Left kidney (tissue), 1 donor: ENCODE measurements at regions not wholly inside any gene's neighbourhood (a gene's known extent, or its start where the extent isn't known, plus 50 kb on each side); places are given as distances from the start of the nearest gene placed in this dataset.
A peak's percentile ranks its signal among the peaks of the same experiment; 100 is the strongest.
"Not testable (repeated sequence)": the region's sequence is repeated elsewhere in the genome, so short reads cannot be mapped to it uniquely, and the experiment has no call there.

Experiments used
- DNase-seq: peaks from one replicate; pipeline ENCODE4 v3.0.0-alpha.2; 2013

DNA sequence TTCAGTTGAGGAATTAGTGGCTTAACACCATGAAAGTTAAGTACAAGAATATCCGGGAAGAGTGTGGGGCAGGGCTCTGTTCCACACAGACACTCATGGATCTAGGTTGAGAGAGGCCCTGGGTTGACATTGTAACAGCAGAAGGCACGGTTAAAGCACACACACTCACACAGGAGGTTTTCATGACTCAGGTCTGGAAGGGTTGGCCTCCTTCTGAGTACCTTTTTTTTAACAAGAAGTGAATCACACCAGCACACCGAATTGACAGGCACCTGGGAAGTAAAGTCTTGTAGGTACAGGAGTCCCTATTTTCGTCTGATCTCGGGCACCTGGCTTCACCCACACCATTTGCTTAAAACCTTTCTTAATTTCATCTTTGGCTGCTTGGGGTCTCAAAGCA lies 509.4 kb upstream of the ADARB2 start:
- no peak for DNase-seq

- DNase-seq: no peak
Measured at GRCh38 chr10:2245580-2245979, 508.3 kb upstream of the ADARB2 start.

DNA sequence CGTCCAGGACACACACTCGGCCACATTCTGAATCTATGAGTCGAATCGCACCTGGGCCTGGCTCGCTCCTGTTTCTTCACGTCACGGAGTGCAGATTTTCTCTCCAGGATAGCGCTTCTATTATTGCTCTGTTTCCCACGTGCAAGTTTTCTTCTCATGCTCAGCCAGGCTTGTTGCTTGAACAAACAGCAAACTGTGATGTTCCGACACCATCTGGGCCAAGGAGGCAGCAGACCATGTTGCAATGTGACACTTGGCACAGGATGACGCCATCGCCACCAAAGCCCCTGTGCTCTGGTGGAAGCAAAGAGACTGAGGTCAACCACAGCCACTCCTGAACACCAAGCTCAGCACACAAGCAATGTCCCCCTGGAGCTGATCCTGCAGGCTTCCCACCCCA lies 507.1 kb upstream of the ADARB2 start:
- no peak for DNase-seq

- no peak for DNase-seq
Measured at GRCh38 chr10:2236876-2237275, 499.6 kb upstream of the ADARB2 start.

DNA sequence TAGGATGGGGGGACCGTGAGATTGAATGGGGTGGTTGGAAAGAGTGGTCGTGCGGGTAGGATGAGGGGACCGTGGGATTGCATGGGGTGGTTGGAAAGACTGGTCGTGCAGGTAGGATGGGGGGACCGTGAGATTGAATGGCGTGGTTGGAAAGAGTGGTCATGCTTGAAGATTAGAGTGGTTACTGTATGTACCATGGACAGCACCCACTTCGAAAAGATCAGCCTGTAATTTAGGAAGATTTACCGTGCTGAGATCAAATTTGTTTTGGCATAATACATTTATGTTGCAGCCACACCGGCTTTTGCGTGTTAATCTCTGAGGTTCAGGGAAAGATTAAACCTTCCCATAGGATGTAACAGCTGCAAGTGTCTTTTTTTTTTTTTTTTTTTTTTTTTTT lies 495.2 kb upstream of the ADARB2 start:
- no peak for DNase-seq

DNA sequence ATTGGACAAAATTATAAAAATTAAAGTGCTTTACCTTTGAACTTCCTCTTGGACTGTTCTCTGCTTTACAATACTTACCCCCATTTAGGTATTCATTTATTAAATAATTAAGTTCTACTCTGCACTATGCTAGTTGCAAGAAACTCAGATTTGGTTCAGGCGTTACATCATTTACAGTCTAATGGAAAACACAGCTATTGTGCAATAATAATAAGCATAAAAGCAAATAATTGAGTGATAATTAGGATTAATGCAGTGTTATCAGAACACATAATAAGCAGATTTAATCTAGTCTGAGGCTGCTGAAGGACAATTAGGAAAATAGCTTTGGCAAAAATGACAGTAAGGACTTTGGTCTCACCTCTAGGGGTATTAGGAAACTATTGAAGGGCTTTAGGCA lies 493.2 kb upstream of the ADARB2 start:
- DNase-seq: no peak

DNA sequence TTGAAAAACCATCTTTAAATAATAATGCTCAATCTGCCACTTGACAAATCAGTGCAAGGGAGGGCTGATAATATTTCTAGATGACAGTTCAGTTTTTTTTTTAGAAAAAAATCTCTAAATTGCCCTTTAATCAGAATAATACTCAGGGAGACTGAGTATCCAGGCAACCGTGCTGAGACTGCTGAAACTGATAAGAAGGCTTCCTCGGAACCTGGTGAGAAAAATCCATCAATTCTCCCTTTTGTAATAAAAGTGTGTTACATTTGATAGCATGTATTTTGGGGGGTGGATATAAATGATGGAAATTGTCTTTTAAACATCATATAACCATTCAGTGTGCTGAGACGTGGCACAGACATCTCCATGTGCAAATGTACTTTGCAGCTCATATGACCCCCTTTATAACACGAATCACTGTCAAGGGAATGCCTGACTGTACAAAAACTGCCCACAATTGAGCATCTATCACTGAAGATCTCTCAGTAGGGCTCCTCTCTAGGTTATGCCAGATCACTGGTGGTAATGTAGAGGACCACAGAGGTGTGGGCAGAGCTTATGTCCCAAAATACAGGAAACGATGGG lies 491.1 kb upstream of the ADARB2 start:
- no peak for DNase-seq

DNA sequence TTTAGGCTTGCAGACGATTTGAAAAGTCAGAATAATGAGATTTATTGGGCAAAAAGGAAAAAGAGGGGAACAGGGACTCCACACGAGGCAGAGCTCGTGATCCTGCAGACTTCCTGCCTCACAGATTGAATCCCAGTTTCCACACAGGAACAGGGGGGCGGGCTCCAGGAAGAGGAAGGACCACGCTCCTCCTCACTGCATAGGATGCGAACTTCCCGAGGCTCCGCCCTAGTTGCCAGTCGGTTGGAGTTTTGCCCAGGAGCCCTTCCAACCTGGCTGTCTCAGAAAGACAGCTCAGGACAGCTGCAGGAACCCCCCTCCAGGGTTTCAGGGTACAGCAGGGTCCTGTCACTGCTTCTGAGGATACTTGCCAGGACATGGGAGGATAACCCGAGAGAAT lies 488.3 kb upstream of the ADARB2 start:
- DNase-seq: no peak

DNA sequence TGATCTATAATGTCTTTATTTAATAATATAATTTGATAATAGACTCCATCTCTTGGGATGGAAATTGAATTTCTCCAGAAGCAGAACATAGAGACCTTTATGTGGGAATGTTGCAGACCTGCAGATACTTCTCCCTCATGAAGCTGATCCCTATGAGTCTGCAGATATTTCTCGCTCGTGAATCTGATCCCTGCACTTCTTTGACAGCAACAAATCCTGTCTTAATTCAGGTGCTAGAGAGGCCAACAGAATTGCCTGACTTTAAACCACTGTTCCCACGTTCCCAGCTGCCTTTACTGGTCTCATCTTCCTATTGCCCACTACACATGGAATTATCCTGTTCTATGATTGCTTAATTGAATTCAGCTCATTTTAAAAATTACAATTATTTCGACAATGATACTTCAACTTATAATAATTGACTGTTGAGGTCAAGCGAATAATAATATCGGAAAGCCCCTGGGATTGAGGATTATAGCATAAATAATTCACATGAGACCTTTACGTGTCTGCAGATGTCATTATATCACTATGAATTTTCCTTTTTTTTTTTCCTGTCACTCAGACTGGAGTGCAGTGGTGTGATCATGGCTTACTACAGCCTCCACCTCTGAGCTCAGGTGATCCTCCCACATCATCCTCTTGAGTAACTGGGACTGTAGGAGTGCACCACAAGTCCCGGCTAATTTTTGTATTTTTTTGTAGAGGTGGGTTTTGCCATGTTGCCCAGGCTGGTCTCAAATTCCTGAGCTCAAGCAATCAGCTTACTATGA lies 486.4 kb upstream of the ADARB2 start:
- no peak for DNase-seq

- no peak for DNase-seq
Measured at GRCh38 chr10:2222631-2223030, 485.3 kb upstream of the ADARB2 start.

DNA sequence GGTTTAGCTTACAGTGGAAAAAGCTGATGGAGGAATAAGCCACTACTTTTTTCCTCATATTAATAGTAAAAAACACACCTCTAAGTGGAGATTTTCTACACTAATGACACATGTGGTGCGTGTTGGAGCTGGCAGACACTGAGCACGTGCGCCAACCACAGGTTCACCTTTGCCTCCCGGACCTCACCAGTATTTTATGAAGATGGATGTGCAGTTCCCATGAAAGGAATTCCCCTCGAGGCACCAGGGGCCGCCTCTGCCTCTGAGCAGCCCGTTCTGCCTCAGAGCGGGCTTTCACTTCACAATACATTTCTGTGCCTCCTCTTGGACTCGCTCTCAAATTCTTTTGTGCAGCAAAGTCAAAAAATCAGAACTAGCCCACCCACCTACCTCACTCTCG lies 477.5 kb upstream of the ADARB2 start:
- DNase-seq: no peak

- no peak for DNase-seq
Measured at GRCh38 chr10:2214092-2214491, 476.8 kb upstream of the ADARB2 start.

DNA sequence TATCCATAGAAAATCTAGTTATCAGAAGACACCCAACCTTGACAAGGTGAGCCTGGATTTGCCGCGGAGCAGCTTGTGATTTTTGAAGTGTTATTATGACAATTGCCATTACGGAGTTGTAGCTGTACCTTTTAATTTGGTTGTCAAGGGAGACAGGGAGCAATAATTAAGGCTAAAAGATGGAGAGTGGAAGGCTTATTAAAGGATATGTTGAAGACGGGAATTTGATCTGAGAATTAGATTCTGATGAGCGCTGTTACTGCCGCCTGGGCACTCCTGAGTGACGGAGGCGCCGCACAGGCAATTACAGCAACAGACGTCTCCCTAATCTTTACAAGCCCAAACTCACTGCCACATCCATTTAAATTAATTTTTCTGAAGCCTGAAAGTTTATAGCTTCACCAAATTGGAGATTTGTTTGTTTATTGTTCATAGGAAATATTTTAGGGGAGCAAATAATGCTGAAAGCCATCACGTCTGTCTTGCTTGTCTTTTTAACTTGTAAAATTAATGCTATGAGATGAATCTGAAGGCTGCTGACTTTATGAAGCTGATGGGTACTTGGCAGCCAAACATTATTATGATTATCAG lies 475.0 kb upstream of the ADARB2 start:
- DNase-seq: no peak

DNA sequence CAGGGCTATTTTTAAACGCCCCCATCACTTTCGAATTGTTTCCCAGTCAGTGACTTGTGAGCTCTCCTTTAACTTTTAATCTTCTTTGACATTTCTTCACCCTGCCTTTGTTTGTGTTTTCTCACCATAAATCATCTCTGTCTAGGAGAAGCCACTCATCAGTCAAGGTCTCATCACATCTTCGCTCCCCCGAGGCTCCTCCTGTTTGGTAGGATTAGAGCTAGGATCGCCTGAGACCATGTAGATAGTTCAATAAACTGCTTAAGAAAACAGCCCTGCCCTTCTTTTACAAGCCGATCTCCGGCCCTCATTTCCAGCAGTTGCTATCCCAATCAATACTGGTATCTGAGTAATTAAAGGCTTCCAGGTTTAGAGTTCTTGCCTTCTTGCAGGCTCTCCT lies 472.8 kb upstream of the ADARB2 start:
- DNase-seq: no peak

- DNase-seq: no peak
Measured at GRCh38 chr10:2208106-2208505, 470.8 kb upstream of the ADARB2 start.

DNA sequence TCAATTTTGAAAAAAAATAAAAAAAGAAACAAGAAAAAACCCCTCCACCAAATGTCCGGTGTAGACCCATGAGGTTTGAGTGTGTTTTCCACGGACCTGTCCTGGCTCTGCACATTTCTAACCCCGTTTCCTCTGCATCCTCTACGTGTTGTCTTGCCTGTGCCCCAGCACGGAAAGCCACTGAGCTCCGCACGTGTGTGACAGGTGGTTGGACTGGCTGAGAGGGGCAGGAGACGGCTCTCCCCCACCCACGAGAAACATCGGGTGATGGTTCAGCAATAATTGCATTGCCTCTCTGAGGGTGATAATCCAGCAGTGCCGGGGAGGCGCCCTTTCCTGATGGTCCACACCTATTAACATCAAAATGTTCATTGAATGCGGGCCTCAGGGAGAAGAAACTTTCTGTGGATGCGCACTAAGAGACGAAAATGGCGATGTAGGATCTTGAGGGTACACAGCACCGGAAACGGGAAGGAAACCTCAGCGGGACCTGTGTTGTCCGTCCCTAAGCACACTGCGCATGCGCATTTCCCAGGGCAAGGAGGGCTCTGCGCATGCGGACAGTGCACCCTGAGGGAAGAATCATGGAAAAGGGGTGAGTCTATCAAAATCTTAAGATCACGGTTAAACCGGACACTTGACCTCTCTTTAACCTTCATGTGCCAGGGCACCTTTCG lies 470.1 kb upstream of the ADARB2 start:
- DNase-seq: no peak

- DNase-seq: no peak
Measured at GRCh38 chr10:2205406-2205805, 468.1 kb upstream of the ADARB2 start.

GRCh38 chr10:2202401-2202800 lies 465.1 kb upstream of the ADARB2 start:
- peak; percentile 33 for DNase-seq

DNA sequence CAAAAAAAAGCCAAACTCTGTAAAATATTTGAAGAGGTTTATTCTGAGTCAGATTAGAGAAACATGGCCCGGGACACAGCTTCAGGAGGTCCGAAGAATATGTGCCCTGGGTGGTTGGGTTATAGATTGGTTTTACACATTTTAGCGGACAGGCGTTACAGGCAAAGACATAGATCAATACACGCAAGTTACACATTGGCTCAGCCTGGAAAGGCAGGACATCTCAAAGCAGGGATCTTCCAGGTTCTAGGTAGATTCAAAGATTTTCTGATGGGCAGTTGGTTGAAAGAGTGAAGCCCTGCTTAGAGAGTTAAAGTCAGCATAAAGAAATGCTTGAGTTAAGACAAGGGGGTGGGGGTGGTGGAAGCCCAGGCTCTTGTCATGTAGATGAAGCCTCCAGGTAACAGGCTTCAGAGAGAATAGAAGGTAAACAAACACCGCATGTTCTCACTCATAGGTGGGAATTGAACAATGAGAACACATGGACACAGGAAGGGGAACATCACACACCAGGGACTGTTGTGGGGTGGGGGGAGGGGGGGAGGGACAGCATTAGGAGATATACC lies 464.3 kb upstream of the ADARB2 start:
- no peak for DNase-seq

GRCh38 chr10:2197663-2198062 lies 460.3 kb upstream of the ADARB2 start:
- no peak for DNase-seq

DNA sequence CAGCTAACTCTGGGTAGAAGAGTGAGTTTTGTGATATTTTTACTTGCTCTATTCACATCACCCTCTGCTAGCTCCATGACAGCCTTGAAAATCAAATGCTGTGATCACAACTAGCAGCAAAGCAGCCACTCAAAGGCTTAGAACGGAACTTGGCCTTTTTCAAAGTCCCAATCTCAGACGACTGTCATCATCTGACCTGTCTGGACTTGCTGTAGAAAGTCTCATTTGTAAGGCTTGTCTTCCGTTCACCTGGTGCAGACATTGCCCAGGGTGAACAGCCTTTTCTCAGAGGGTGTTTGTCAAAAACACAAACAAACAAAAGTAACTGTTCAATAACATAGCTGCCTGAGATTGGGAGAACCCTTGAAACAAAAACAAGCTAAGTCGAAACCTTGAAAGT lies 458.9 kb upstream of the ADARB2 start:
- no peak for DNase-seq

DNA sequence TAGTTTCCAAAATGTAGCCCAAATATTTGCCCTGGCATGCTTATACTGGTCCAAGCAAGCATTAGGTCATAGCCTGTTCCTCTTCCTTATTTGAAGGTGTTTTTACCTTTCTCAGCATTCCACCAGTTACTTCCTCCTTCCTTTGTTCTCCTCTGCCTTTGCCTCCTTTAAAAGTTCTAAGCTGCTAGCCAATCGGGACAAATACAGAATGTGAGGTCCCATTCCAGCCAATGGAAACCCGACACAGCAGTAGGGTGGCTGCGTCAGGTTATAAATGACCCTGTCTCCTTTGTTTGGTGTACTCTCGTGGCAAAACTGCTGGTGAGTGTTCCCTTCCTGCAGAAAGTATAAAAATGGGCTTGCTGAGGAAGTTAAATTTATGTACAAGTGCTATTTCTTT lies 452.0 kb upstream of the ADARB2 start:
- DNase-seq: not testable (repeated sequence)

GRCh38 chr10:2188371-2188770 lies 451.0 kb upstream of the ADARB2 start:
- no peak for DNase-seq
